Tibial artery (tissue), 4 donors: ENCODE measurements at regions not wholly inside any gene's neighbourhood (a gene's known extent, or its start where the extent isn't known, plus 50 kb on each side); places are given as distances from the start of the nearest gene placed in this dataset.

Experiments
- DNase-seq, 2 donors: peaks; one replicate each; pipeline ENCODE4 v3.0.0-alpha.2; 2019
- H3K27ac ChIP-seq, 2 donors: fragments of 200-600 bp; sonication (generic) in 1 of 2; 1 replicate in 1 of 2; 2 replicates in 1 of 2; pipeline ENCODE4 v1.5.1; 2018 to 2019; ENCODE audit warnings: mild to moderate bottlenecking in 1 of 2
- H3K27me3 ChIP-seq, 2 donors: fragments of 200-600 bp; sonication (generic) in 1 of 2; one replicate each; pipeline versions ENCODE4 v1.5.1 to v1.6.0; 2016 to 2019
- H3K36me3 ChIP-seq, 3 donors: fragments of 200-600 bp; sonication (generic) in 2 of 3; one replicate each; pipeline ENCODE4 v1.5.1; 2016 to 2019; ENCODE audit warnings: mild to moderate bottlenecking in 2 of 3
- H3K4me1 ChIP-seq, 4 donors: fragments of 200-600 bp; sonication (generic) in 2 of 4; 1 replicate in 3 of 4; 2 replicates in 1 of 4; pipeline ENCODE4 v1.5.1; 2016 to 2019
- H3K4me3 ChIP-seq, 2 donors: fragments of 200-600 bp; sonication (generic) in 1 of 2; 1 replicate in 1 of 2; 2 replicates in 1 of 2; pipeline ENCODE4 v1.5.1; 2018 to 2019; ENCODE audit warnings: mild to moderate bottlenecking in 2 of 2
- H3K9me3 ChIP-seq, 3 donors: fragments of 200-600 bp; sonication (generic) in 1 of 3; one replicate each; pipeline ENCODE4 v1.5.1; 2016 to 2019
- intact Hi-C: fragments of 100-400 bp; cut with DNase I; formaldehyde crosslinking; loops from one replicate; pipeline ENCODE4 v1.15.0; 2023; ENCODE audit warnings: low total_unique reads
- TF ChIP-seq, protein P1 (sequence below), 2 experiments: fragments of 200-600 bp in 1 of 2; fragments of 450-650 bp in 1 of 2; IDR thresholded peaks; one replicate each; pipeline ENCODE4 v1.5.1; 2017 to 2019; ENCODE audit warnings: antibody characterized with exemption in 2 of 2, mild to moderate bottlenecking in 1 of 2, moderate library complexity in 1 of 2

GRCh38 chr5:38182991-38183390 is 75.4 kb upstream of the EGFLAM start:
- Histone ChIP-seq H3K27me3 (peaks cover 0 to 8% of the 10 kb centered on the region in 2 donors), H3K9me3 (no peaks in the 10 kb centered on the region), H3K36me3 (no peaks in the 10 kb centered on the region), H3K4me1 (no peaks in the 10 kb centered on the region), H3K27ac (no peak overlapping the region), H3K4me3 (no peak overlapping the region)
- intact Hi-C loops: no loop called here
- TF ChIP-seq, protein P1, sequence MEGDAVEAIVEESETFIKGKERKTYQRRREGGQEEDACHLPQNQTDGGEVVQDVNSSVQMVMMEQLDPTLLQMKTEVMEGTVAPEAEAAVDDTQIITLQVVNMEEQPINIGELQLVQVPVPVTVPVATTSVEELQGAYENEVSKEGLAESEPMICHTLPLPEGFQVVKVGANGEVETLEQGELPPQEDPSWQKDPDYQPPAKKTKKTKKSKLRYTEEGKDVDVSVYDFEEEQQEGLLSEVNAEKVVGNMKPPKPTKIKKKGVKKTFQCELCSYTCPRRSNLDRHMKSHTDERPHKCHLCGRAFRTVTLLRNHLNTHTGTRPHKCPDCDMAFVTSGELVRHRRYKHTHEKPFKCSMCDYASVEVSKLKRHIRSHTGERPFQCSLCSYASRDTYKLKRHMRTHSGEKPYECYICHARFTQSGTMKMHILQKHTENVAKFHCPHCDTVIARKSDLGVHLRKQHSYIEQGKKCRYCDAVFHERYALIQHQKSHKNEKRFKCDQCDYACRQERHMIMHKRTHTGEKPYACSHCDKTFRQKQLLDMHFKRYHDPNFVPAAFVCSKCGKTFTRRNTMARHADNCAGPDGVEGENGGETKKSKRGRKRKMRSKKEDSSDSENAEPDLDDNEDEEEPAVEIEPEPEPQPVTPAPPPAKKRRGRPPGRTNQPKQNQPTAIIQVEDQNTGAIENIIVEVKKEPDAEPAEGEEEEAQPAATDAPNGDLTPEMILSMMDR (IDR thresholded peaks at IDR 0.05): no peak
- DNase-seq: no peak

- TF ChIP-seq, protein P1 (IDR thresholded peaks at IDR 0.05): no peak
- H3K9me3 ChIP-seq: no peaks in the 10 kb centered on the region
- no peak overlapping the region for H3K27ac ChIP-seq
- no peaks in the 10 kb centered on the region for H3K27me3 ChIP-seq
- no peak overlapping the region for H3K4me3 ChIP-seq
- H3K4me1 ChIP-seq: no peaks in the 10 kb centered on the region
- H3K36me3 ChIP-seq: no peaks in the 10 kb centered on the region
- DNase-seq: no peak
- intact Hi-C loops: no loop called here
These were observed 90.3 kb upstream of the EGFLAM start for GRCh38 chr5:38168029-38168428.

DNA sequence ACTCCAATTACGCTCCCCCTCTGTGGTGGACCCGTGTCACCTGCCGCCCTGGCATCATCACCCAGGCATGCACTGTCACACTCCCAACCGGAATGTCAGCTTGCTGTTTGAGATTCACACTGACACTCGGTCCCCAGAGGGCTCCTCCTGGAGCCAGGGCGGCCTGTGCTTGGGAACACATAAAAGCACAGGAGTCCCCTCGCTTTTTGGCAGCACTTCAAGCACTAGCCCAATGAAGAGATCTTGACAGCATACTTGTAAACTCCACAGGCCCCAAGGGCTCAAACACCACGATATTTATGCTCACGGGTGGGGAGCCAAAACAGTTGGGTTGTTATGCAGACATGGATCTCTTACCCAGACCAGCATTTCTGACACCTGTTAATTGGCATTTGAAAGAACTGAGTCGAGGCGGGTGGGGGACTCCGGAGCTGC is 90.8 kb upstream of the EGFLAM start:
- Histone ChIP-seq H3K9me3 (no peaks in the 10 kb centered on the region), H3K36me3 (no peaks in the 10 kb centered on the region), H3K4me3 (no peak overlapping the region), H3K27me3 (no peaks in the 10 kb centered on the region), H3K27ac (no peak overlapping the region), H3K4me1 (no peaks in the 10 kb centered on the region)
- intact Hi-C loops: no loop called here
- no peak for DNase-seq
- TF ChIP-seq, protein P1 (IDR thresholded peaks at IDR 0.05): no peak

DNA sequence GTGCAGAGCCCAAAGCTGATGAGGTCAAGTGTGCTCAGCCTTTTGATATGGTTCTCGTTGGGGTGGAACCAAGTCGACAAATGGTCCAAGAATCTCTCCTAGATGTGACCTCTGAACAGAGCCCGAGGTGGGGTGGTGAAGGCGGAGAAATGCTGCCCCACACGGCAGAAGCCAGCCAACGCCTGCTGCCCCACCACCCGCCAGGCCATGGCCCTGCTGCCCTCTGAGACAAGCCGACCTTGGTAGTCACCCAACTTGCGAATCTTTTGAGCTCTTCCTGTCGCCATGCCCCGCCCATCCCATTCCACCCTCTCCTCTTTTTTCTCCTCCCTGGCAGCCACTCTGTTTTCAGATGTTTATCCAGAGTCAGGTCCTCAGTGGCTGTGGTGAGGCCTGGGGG is 91.5 kb upstream of the EGFLAM start:
- no peak overlapping the region for H3K4me3 ChIP-seq
- H3K36me3 ChIP-seq: no peaks in the 10 kb centered on the region
- TF ChIP-seq, protein P1 (IDR thresholded peaks at IDR 0.05): no peak
- DNase-seq: no peak
- no peaks in the 10 kb centered on the region for H3K4me1 ChIP-seq
- H3K9me3 ChIP-seq: no peaks in the 10 kb centered on the region
- no peak overlapping the region for H3K27ac ChIP-seq
- intact Hi-C loops: no loop called here
- H3K27me3 ChIP-seq: no peaks in the 10 kb centered on the region

DNA sequence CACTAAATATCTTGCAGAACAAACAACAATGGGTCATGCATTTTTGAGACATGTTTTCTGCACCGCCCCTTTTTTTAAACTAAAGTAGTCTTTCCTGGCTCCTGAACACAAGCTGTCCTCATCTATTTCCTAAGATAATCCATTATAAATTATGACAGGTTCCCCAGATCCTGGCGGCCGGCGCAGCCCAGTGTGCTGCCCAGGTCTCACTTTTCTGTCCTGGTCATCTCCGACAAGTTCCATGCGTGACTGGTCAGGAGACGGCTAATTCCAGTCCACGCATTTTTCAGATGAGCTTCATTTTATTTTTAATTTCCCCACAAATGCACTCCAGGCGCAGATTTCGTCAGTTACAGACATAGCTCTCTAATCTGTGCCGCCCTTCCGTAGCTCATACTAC is 92.9 kb upstream of the EGFLAM start:
- Histone ChIP-seq H3K27me3 (no peaks in the 10 kb centered on the region), H3K4me1 (no peaks in the 10 kb centered on the region), H3K4me3 (no peak overlapping the region), H3K27ac (no peak overlapping the region), H3K36me3 (no peaks in the 10 kb centered on the region), H3K9me3 (no peaks in the 10 kb centered on the region)
- no peak for DNase-seq
- intact Hi-C loops: no loop called here
- TF ChIP-seq, protein P1 (IDR thresholded peaks at IDR 0.05): no peak

GRCh38 chr5:38164776-38165399 is 93.5 kb upstream of the EGFLAM start:
- H3K4me1 ChIP-seq: no peaks in the 10 kb centered on the region
- H3K36me3 ChIP-seq: no peaks in the 10 kb centered on the region
- H3K4me3 ChIP-seq: no peak overlapping the region
- no peak for DNase-seq
- H3K27ac ChIP-seq: no peak overlapping the region
- H3K9me3 ChIP-seq: no peaks in the 10 kb centered on the region
- TF ChIP-seq, protein P1 (IDR thresholded peaks at IDR 0.05): no peak
- H3K27me3 ChIP-seq: no peaks in the 10 kb centered on the region
- intact Hi-C loops: no loop called here
